ENCODE measurements at regions not wholly inside any gene's neighbourhood (a gene's known extent, or its start where the extent isn't known, plus 50 kb on each side); places are given as distances from the start of the nearest gene placed in this dataset.

DNA sequence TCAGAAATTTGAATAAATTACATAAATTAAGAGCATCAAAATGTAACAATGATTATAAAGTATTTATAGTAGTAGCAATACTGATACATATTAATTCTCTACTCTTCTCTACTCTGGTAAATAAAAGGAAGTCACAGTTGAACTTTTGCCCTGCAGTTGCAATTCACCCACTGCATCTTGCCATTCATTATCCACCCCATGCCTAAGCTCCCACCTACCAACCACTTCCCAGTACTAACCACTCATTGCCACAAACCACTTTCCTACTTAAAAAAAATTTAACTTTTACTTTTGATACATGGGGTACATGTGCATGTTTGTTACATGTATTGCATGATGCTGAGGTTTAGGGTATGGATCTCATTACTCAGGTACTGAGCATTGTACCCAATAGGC lies 174.0 kb downstream of the RASSF9 start (continued):
- TF ChIP-seq, protein P1, sequence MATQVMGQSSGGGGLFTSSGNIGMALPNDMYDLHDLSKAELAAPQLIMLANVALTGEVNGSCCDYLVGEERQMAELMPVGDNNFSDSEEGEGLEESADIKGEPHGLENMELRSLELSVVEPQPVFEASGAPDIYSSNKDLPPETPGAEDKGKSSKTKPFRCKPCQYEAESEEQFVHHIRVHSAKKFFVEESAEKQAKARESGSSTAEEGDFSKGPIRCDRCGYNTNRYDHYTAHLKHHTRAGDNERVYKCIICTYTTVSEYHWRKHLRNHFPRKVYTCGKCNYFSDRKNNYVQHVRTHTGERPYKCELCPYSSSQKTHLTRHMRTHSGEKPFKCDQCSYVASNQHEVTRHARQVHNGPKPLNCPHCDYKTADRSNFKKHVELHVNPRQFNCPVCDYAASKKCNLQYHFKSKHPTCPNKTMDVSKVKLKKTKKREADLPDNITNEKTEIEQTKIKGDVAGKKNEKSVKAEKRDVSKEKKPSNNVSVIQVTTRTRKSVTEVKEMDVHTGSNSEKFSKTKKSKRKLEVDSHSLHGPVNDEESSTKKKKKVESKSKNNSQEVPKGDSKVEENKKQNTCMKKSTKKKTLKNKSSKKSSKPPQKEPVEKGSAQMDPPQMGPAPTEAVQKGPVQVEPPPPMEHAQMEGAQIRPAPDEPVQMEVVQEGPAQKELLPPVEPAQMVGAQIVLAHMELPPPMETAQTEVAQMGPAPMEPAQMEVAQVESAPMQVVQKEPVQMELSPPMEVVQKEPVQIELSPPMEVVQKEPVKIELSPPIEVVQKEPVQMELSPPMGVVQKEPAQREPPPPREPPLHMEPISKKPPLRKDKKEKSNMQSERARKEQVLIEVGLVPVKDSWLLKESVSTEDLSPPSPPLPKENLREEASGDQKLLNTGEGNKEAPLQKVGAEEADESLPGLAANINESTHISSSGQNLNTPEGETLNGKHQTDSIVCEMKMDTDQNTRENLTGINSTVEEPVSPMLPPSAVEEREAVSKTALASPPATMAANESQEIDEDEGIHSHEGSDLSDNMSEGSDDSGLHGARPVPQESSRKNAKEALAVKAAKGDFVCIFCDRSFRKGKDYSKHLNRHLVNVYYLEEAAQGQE (IDR thresholded peaks at IDR 0.05): no peak

DNA sequence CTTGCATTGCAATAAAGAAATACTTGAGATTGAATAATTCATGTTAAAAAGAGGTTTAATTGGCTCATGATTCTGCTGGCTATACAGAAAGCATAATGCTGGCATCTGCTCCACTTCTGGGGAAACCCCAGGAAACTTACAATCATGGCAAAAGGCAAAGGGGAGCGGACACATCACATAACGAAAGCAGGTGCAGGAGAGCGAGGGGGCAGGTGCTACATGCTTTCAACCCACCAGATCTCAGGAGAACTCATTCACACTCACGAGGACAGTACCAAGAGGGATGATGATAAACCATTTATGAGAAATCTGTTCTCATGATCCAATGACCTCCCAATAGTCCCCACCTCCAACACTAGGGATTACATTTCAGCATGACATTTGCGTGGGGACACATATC lies 172.6 kb downstream of the RASSF9 start:
- no peak for TF ChIP-seq NPAS2 (CRISPR knock-in tag; IDR thresholded peaks at IDR 0.05; ENCODE audit: borderline replicate concordance)
- TF ChIP-seq NR3C1 (IDR thresholded peaks at IDR 0.05): no peak
- TF ChIP-seq POLR2A (IDR thresholded peaks at IDR 0.05; ENCODE audit: low read length): no peak
- TF ChIP-seq BHLHE40 (IDR thresholded peaks at IDR 0.05; ENCODE audit: low read depth, low read length): no peak
- TF ChIP-seq POLR2AphosphoS2 (conservative IDR thresholded peaks at IDR 0.05; ENCODE audit: low read length): no peak
- no peak for TF ChIP-seq TP53 (CRISPR knock-in tag; IDR thresholded peaks at IDR 0.05)
- TF ChIP-seq MYC (IDR thresholded peaks at IDR 0.05; ENCODE audit: borderline replicate concordance, low read length): no peak
- TF ChIP-seq NFE2L2 (conservative IDR thresholded peaks at IDR 0.05; ENCODE audit: low read length): no peak
- TF ChIP-seq CHD4 (IDR thresholded peaks at IDR 0.05; ENCODE audit: borderline replicate concordance): no peak
- TF ChIP-seq PHF8 (IDR thresholded peaks at IDR 0.05; ENCODE audit: borderline replicate concordance, low read depth): no peak
- no peak for TF ChIP-seq CHD2 (IDR thresholded peaks at IDR 0.05; ENCODE audit: low read length, partially characterized antibody)
- no peak for TF ChIP-seq ZSCAN20 (CRISPR knock-in tag; IDR thresholded peaks at IDR 0.05)
- TF ChIP-seq, protein P2, sequence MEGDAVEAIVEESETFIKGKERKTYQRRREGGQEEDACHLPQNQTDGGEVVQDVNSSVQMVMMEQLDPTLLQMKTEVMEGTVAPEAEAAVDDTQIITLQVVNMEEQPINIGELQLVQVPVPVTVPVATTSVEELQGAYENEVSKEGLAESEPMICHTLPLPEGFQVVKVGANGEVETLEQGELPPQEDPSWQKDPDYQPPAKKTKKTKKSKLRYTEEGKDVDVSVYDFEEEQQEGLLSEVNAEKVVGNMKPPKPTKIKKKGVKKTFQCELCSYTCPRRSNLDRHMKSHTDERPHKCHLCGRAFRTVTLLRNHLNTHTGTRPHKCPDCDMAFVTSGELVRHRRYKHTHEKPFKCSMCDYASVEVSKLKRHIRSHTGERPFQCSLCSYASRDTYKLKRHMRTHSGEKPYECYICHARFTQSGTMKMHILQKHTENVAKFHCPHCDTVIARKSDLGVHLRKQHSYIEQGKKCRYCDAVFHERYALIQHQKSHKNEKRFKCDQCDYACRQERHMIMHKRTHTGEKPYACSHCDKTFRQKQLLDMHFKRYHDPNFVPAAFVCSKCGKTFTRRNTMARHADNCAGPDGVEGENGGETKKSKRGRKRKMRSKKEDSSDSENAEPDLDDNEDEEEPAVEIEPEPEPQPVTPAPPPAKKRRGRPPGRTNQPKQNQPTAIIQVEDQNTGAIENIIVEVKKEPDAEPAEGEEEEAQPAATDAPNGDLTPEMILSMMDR (IDR thresholded peaks at IDR 0.05): no peak
- TF ChIP-seq JUNB (IDR thresholded peaks at IDR 0.05): no peak
- TF ChIP-seq SREBF2 (IDR thresholded peaks at IDR 0.05): no peak
- TF ChIP-seq FOSL2 (IDR thresholded peaks at IDR 0.05): no peak
- TF ChIP-seq FOSL2 (CRISPR knock-in tag; IDR thresholded peaks at IDR 0.05): no peak
- TF ChIP-seq, protein P3, sequence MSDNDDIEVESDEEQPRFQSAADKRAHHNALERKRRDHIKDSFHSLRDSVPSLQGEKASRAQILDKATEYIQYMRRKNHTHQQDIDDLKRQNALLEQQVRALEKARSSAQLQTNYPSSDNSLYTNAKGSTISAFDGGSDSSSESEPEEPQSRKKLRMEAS (IDR thresholded peaks at IDR 0.05): no peak
- TF ChIP-seq, protein P4, sequence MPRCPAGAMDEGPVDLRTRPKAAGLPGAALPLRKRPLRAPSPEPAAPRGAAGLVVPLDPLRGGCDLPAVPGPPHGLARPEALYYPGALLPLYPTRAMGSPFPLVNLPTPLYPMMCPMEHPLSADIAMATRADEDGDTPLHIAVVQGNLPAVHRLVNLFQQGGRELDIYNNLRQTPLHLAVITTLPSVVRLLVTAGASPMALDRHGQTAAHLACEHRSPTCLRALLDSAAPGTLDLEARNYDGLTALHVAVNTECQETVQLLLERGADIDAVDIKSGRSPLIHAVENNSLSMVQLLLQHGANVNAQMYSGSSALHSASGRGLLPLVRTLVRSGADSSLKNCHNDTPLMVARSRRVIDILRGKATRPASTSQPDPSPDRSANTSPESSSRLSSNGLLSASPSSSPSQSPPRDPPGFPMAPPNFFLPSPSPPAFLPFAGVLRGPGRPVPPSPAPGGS (IDR thresholded peaks at IDR 0.05): no peak
- no peak for TF ChIP-seq CEBPB (IDR thresholded peaks at IDR 0.05)
- no peak for TF ChIP-seq FOXS1 (CRISPR knock-in tag; IDR thresholded peaks at IDR 0.05)
- no peak for ATAC-seq
- Histone ChIP-seq H3K4me3 (no peak overlapping the region), H3K4me1 (no peaks in the 10 kb centered on the region), H3K4me2 (no peak overlapping the region), H3K9me3 (no peaks in the 10 kb centered on the region), H3K27ac (no peak overlapping the region)
- ChIA-PET CTCF (no interaction called here), POLR2A (no interaction called here)
- no peak for FAIRE-seq
- 28% methylated on average over 5 of the region's 5 CpGs for WGBS (ENCODE audit: missing lambda C conversion rate)
- DNase-seq (ENCODE audit: low read depth in 1 of 2, low spot score in 1 of 2): no peak

DNA sequence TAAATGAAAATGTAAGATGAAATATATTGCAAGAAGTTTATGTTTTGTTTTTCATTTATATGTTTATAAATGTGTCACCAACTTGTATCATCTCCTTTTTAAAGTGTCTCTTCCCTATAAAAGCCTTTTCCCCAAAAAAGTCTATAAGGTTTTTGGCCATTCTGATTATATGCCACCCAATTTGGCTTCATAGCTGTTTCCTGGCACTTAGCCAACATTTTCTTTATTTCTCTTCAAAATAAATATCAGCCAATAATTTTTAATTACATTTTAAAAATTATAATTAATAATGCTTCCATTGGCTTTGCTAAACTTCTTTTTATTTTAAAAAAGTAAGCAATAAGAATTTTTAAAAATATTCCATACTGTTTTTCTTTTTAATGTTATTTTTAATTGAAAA lies 171.8 kb downstream of the RASSF9 start:
- no peak for DNase-seq (ENCODE audit: low read depth in 1 of 2, low spot score in 1 of 2)
- Histone ChIP-seq H3K4me2 (no peak overlapping the region), H3K9me3 (no peaks in the 10 kb centered on the region), H3K27ac (no peak overlapping the region), H3K4me3 (no peak overlapping the region), H3K4me1 (no peaks in the 10 kb centered on the region)
- TF ChIP-seq FOSB (CRISPR knock-in tag; IDR thresholded peaks at IDR 0.05) (no peak), ZC3H11A (IDR thresholded peaks at IDR 0.05) (no peak)
- TF ChIP-seq, protein P5, sequence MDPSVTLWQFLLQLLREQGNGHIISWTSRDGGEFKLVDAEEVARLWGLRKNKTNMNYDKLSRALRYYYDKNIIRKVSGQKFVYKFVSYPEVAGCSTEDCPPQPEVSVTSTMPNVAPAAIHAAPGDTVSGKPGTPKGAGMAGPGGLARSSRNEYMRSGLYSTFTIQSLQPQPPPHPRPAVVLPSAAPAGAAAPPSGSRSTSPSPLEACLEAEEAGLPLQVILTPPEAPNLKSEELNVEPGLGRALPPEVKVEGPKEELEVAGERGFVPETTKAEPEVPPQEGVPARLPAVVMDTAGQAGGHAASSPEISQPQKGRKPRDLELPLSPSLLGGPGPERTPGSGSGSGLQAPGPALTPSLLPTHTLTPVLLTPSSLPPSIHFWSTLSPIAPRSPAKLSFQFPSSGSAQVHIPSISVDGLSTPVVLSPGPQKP (IDR thresholded peaks at IDR 0.05; ENCODE audit: low read depth, low read length): no peak
- no peak for ATAC-seq
- CTCF ChIA-PET: no interaction called here
- no peak for FAIRE-seq
- POLR2A ChIA-PET: no interaction called here
